NCI-H82 treated with DMSO at 0.1 percent for 48 hours (cell line): ENCODE measurements at regions not wholly inside any gene's neighbourhood (a gene's known extent, or its start where the extent isn't known, plus 50 kb on each side); places are given as distances from the start of the nearest gene placed in this dataset.

Source experiments
- DNase-seq: peaks from one replicate; lab custom pipeline; 2025; ENCODE audit not compliant: unreplicated experiment; lab: John Stamatoyannopoulos, UW

DNA sequence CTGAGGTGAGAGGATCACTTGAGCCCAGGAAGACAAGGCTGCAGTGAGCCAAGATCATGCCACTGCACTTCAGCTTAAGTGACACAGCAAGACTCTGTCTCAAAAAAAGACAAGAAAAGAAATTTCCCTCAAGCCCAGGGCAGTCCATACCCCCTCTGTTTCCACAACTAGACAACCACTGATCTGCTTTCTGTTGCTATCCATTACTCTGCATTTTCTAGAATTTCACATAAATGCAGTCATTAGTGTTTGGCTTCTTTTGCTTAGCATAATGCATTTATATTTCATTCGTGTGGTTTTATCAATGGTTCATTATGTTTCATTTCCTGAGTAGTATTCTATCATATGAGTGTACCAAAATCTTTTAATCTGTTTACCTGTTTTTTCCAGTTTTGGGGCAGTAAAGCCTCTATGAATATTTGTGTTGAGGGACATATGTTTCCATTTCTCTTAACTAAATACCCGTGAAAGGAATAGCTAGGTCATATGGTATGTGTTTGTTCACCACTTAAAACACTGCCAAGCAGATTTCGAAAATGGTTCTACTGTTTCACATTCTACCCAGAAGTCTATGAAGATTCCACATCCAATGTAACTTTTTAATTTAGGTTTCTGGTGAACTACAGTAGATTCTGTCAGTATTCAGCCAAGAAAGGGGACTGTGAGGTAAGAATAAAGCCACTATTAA, 271.8 kb downstream of the ZNF608 start:
- DNase-seq, result no peak

DNA sequence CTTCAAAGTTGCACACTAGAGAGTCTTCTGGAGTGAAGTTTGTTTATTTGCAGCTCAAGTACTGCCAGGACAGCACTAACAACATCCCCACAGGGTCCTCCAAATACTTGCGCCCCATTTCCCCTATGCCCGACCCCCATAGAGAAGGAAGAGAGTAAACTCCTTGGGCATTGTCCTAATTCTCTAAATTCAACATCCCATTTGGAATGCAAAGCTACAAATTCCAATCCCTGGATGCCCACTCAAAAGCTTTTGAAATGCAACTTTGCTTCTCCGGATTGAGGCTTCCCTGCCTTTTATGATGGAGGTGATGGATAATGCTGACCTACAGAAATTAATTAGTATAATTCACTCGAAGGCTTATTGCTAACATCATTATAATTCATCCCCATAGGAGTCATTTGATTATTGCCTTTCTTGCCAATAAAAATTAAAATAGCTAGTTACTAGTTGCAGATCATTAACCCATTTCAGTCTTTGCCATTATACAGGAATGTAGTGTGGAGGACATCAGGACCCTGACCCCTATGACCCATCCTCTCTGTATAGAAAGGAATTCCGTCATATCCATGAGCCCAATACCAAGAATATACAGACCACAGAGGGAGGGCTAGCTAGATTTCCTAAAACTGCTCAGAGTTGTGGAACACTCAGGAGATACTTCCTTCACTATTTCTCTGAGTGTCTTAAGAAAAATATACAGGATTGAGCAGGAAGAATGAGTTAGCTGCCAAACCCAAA, 277.6 kb downstream of the ZNF608 start:
- no peak for DNase-seq

DNA sequence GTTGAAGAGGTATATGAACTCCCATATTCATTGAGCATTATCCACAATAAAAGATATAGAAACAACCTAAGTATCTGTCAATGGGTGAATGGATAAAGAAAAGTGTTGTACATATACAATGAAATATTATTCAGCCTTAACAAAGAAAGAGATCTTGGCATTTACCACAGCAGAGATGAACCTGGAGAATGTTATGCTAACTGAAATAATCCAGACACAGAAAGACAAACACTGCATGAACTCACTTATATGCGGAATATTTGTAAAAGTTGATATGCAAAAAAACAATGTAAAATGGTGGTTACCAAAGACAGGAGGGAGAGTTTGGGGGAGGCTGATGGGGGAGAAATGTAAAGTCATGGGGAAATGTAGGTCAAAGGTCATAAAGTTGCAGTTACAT, 278.7 kb downstream of the ZNF608 start:
- no peak for DNase-seq

DNA sequence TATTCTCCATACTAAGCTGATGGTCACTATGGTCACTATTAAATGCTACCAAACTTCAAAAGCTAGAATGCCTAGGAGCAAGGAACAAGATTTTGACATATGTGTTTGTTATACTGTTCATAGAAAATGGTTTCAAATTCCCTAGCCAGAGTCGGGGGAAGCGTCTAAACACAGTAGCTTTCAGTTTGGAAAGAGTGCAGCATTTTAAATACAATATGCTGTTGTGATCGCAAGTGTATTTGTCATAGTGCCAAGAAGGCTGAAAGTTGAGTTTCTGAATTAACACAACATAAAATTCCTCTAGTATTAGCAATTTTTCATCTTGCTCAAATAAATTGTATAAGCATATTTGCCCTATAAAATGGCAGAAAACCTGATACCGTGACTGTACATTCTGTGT, 280.4 kb downstream of the ZNF608 start:
- no peak for DNase-seq

DNA sequence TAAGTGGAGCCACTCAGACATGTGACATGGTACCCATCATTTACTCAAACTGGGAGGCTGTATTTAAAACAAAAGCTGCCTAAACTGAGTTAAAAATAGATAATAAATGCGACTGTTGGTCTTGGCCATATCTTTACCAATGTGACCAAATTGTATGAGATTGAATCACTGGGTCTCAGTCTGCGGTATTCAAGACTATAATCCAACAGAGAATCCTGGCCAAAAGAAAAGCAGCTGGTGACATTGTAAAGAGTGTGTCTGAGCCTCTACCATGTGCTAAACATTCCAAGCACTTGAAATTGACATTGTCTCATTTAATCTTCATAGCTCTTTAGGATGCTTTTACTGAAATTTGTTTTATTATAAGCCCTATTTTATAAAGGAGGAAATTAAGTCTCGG, 282.6 kb downstream of the ZNF608 start:
- DNase-seq, result no peak

DNA sequence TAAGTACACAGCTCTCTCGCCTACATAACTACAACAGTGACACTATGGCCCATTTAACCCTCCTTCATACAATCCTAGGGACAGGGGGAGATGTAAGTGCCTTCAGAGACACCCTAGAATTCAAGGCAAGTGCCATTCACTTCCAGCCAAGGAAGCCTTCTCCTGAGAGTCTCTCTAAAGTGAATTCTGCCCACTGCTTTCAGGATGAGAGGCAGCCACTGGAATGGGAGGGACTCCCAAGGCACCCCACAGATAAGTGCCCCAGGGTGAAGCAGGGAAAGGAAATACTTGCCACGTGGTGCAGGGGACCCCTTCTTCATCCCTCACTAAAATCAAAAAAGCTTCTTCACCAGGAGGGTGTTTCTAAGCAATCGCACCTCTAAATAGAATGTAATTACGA, 283.7 kb downstream of the ZNF608 start:
- DNase-seq, result no peak

DNA sequence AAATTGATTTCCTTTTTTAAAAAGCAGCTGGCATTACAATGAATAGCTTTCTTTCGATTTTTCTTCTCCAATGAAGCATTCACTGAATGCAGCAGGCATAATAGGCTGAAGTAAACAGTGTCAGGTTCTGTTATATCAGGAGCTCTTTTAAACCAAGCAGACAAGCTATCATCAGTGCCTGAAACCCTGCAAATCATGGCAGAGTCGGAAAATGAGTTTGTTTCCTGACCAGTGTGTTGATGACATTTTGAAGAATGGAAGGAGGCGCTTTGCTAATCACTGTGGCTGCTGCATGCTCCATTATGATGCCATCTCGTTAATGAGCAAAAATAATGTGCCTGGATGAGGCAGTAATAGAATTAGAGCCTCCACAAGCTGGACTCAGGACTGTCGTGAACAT, 284.5 kb downstream of the ZNF608 start:
- no peak for DNase-seq

DNA sequence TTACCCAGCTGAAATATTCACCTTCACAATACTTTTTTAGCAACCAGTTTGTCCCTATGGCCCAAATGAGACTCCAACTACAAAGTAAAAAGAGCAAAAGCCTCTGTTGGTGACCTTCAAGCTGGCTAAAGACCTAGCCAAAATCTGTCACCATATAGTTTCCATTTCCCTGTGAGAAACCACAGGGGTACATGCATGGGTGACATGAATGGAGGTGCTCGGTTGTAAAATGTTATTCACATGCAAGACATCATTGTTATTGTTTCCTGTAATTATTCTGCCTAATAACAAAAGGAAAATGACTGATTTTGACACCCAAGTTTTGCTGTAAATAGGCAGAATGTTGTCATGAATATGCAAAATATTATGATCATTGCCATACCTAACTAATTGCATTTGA, 285.3 kb downstream of the ZNF608 start:
- DNase-seq, result no peak

DNA sequence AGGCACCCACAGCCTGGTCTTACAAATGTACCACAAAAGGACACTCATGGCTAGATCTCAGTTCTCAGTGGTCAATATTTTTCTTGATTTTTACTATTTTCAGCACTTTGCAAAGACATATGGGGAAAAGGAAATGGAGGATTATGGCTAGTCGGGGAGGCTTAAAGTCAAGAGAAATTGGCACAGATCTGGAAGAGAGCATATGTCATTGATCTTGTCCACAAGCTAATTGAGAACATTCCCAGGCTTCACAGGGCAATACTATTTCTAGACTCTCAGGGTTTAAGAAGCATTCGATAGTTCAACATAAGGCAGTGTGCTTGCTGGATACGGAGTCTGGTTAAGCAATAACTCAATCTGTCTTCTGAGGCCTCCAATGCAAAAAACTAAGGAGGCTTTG, 285.8 kb downstream of the ZNF608 start:
- no peak for DNase-seq

DNA sequence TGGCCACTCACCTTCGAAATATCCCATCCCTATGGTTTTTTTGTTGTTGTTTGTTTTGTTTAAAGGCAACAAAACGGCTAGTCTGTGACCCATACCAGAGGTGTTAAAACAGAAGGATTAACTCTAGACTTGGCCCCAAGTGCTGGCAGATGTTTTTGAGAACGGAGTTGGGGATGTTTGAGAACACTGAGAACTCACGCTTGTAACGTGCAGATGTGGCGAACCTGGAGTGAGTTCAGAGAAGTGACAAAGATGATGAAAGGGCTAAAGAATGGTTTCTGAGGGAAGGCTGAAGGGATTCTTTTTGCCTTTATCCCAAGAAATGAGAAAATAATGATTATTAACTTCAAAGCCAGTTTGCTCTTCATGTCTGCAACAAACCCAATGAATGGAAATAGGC, 286.5 kb downstream of the ZNF608 start:
- DNase-seq, result no peak

DNA sequence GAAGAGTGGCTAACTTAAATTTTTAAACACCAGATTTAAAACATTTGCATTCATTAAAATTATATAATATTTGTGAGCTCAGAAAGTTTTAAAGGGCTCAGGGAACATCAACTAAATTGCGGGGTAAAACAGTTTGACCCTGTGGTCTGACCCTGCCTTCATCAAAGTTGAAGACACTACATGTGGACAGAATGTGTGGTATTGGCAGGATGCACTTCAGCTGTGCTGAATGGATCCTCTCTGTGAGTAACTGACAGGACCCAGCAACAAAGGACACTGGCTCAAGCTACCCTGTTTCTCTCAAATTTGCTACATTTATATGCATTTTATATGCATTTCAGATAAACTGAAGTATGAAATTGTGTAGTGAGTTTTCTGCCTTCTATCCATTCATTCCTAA, 288.5 kb downstream of the ZNF608 start:
- no peak for DNase-seq

DNA sequence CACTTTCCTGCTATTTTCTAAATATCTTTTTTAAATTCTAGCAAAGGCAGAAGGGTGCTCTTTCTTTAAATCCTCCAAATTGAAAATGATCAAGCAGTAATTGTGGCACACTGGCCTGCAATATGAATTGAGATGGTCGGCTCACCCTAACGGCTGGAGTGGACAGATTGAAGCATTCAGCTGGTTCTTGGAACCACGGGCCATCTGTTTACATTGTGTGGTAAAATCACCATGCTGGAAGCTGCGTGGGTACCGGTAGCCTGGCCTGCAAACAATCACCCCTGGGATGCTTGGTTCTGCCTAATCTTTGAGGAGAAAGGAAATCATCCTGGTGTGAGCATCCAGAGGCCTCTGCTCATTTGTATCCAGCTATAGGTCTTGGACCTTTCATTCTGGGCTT, 289.3 kb downstream of the ZNF608 start:
- DNase-seq, result no peak

DNA sequence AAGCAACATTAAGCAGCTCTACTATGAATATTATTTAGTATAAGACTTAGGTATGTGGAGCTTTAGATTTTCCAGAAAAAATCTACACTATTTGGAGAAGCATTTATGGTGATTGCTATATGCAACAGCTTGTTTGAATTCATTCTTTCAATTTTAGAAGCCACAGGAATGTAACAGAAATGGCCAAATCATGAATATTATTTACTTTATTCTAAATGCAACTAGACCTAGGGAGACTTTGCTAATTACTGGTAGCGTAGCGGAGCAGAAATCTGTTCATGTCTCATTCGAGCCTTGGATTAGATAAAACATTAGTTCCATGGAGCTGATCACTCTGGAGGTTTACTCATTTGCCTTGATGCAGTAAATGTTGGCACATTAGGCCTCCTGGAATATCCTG, 290.2 kb downstream of the ZNF608 start:
- no peak for DNase-seq

DNA sequence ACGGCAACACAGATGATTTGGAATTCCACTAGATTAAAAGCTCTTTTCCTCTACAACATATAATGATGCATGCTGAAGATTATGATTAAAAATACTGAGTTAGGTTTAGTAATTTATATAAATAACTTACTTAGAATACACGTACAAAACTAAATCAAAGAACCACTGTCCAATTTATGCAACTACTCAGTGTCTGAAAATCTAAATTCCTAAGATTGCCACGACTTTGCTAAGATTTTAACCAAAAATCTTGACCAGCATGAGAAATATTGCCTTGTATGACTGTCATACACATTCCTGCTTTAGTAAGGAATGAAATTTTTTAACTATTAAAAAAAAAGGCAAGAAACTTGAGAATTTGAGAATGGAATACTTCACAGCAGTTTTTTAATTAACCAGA, 292.4 kb downstream of the ZNF608 start:
- DNase-seq, result no peak

DNA sequence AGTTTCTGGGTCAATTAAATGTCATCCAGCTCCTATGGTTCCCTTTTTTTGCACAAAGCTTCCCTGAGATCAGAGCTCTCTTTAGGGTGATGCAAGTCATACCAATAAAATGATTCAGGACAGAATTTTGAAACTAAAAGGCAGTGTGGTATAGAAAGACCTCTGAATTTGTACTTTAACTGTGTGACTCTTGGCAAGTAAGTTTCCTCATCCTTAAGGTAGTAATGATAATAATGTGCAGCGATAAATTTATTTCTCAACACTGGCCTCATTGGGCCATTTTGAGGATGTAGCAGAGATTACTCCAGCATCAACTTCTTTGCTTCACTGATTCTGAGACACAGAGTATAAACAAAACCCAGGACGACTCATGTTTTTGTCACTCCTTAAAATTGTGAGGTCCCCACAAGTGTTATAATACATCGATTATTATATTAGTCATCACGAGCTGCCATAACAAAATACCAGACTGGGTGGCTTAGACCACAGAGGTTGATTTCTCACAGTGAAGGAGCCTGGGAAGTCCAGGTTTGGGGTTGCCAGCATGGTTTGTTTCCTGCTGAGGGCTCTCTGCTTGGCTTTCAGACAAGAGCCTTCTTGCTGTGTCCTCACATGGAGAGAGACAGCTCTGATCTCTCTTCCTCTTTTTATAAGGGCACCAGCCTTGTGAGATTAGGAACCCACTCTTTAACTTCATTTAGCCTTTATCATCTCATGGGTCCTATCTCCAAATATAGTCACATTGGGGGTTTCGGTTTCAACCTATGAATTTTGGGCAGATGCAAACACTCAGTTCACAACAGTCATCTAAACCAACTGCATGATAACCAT, 293.0 kb downstream of the ZNF608 start:
- DNase-seq, result no peak

DNA sequence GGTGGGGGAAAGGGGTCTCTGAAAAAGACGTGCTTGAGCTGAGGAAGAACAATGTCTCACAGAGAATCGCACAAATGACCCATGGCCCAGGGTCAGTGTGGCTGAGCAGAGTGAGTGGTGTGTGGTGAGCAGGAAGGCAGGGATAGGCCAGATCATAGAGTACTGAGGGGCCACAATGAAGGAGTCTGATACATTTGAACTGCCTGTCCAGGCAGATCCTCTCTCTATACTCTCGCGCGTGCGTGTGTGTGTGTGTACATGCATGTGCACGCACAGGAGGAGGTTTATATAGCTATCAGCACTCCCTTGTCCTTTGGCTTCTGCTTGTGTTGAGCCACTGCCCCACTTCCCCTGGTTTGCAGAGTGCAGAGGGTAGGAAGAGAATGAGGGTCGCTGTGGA, 294.0 kb downstream of the ZNF608 start:
- no peak for DNase-seq

DNA sequence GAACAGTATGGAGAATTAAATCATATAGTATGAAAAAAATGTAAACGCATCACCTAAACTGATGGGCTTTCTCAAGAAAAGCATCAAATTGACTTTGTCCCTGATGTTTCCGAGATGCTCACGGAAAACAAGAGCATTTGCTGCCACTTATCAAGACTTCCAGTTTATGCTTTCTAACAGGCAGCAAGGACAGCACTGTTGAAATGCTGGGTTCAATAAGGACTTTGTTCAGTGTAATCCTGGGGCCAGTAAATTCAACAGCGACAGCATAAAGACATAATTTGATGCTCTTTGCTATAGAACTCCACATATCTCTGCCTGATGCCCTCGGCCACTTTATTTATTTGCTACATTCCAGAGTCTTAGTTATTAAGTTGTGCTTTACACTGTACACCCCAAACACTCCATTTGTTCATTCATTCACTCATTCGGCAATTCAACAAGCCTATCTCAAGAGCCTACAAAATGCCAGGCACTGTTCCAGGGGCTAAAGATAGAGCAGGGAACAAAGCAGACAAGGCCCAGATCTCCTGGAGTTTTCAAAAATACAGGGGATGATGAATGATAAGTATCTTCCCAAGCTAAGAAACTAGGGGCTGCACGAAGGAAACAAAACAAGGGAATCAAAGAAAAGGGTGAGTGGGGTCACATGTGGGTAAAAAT, 294.6 kb downstream of the ZNF608 start:
- DNase-seq, result no peak

DNA sequence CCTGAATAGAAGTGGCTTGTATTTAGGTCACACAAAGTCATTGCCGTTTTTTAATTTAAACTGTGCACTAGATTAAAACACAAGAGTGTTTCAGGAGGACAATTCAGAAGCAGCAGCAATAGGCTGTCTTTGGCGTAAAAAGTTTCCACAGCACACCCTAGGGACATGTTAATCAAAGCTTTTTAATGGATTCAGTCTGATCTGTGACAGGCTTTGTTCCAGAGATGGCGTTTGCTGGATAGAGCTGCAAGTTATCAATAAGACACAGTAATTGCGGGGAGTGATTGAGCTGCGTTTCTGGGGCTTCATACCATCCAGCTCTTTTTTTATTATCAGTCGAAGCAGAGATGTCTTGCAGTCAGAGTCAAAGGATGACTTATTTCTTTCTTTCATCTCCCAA, 300.3 kb downstream of the ZNF608 start:
- no peak for DNase-seq

DNA sequence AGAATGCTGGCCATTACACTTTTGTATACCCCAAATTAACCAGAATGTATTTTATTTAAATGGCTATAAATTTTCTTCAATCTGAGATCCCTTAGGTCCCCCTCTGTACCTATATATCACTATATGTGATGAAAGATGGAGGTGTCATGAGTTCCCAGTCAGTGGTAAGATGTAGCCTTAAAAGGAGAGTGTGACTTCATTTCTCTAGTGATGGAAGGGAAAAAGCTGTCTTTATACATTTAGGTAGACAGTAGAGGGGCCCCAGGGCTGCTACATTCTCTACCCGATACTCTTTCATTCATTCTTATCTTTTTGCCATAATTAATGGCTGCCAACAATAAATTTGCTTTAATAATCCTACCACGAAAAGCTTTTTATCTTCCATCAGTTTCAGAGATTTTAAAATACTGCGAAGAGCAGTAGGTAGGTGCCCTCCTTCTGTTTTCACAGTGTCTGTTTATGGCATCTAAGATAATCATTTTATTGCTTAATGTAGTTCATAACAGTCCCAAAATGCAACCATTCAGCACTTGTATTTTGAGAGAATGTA, 301.3 kb downstream of the ZNF608 start:
- no peak for DNase-seq

DNA sequence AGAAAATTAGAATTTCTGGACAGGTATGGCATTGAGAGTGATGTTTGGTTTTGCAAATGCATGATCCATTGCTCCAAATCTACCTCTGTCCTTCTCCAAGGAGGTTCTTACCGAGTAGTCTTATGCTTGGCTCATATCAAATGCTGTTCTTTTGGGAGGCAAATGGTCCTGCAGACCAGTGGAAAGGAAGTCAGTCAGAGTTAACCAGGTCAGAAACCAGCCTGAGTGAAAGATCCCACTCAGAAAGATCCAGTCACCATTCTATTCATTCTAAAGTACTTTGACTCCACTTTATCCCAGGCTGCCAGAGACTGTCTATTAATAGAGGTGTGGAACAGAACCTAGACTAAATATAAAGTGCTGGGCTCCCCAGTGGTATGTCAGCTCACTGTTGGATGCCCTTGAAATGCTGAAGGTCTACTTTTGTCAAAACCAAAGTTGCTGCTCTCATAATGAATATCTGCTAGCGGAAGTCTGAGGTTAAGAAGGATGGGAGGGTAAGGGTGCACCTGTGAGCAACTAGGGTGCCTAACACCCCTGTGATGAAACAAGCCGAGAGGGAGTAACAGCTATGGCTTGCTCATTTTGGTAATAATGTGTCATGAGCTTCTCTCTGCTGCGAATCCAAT, 302.2 kb downstream of the ZNF608 start:
- DNase-seq, result no peak

DNA sequence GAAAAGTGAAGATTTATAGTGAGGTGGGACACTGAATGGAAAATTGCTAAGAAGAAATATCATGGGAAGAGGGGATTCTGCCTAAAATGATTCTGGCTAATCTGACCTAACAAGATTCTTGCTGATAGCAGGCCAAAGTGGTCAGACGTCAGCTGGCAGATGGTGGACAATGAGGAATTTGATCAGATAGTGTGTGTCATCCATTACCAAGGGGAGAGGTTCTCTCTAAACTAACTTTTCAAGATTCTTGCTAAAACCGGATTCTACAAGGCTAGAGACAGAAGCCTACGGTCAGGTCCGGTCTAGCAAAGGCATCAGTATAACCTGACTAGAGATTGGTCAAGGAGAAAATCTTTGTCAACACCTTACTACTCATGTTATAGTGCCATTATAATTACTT, 306.0 kb downstream of the ZNF608 start:
- no peak for DNase-seq
